ENCODE measurements at regions not wholly inside any gene's neighbourhood (a gene's known extent, or its start where the extent isn't known, plus 50 kb on each side); places are given as distances from the start of the nearest gene placed in this dataset.
"Not testable (repeated sequence)": the region's sequence is repeated elsewhere in the genome, so short reads cannot be mapped to it uniquely, and the experiment has no call there.

- H3K9me3 ChIP-seq: no peaks in the 10 kb centered on the region
Observed at GRCh38 chr3:78317774-78318173, 1277.9 kb downstream of the ROBO2 start.

GRCh38 chr3:78322780-78323179 is 1282.9 kb downstream of the ROBO2 start:
- Histone ChIP-seq H3K27ac (no peak overlapping the region), H3K36me3 (no peaks in the 10 kb centered on the region), H3K9me3 (no peaks in the 10 kb centered on the region), H3K27me3 (no peaks in the 10 kb centered on the region), H3K4me3 (no peak overlapping the region), H3K4me1 (no peaks in the 10 kb centered on the region)
- ATAC-seq: no peak
- no peak for TF ChIP-seq CTCF (IDR thresholded peaks at IDR 0.05)
- DNase-seq: no peak
- intact Hi-C loops (cut with DNase I): no loop called here

More at GRCh38 chr3:78317774-78318173, 1277.9 kb downstream of the ROBO2 start:
- no peak for TF ChIP-seq CTCF (IDR thresholded peaks at IDR 0.05)
- no peak overlapping the region for H3K4me3 ChIP-seq
- no peaks in the 10 kb centered on the region for H3K4me1 ChIP-seq
- ATAC-seq (no peak), DNase-seq (no peak)
- H3K36me3 ChIP-seq: no peaks in the 10 kb centered on the region
- intact Hi-C loops (cut with DNase I): no loop called here
- no peaks in the 10 kb centered on the region for H3K27me3 ChIP-seq
- no peak overlapping the region for H3K27ac ChIP-seq

- Histone ChIP-seq H3K9me3 (no peaks in the 10 kb centered on the region), H3K27me3 (no peaks in the 10 kb centered on the region), H3K4me3 (no peak overlapping the region), H3K36me3 (no peaks in the 10 kb centered on the region), H3K27ac (no peak overlapping the region), H3K4me1 (no peaks in the 10 kb centered on the region)
- no peak for TF ChIP-seq CTCF (IDR thresholded peaks at IDR 0.05)
- intact Hi-C loops (cut with DNase I): no loop called here
- DNase-seq (no peak), ATAC-seq (no peak)
Observed at GRCh38 chr3:78337801-78338211, 1297.9 kb downstream of the ROBO2 start.

GRCh38 chr3:78338405-78338804 is 1298.5 kb downstream of the ROBO2 start:
- H3K4me1 ChIP-seq: no peaks in the 10 kb centered on the region
- no peak for TF ChIP-seq CTCF (IDR thresholded peaks at IDR 0.05)

GRCh38 chr3:78343221-78343620 is 1303.3 kb downstream of the ROBO2 start:
- no peak overlapping the region for H3K27ac ChIP-seq
- H3K27me3 ChIP-seq: no peaks in the 10 kb centered on the region
- no peak for ATAC-seq
- H3K4me1 ChIP-seq: no peaks in the 10 kb centered on the region
- TF ChIP-seq CTCF (IDR thresholded peaks at IDR 0.05): no peak
- H3K36me3 ChIP-seq: no peaks in the 10 kb centered on the region
- H3K4me3 ChIP-seq: no peak overlapping the region
- H3K9me3 ChIP-seq: no peaks in the 10 kb centered on the region
- intact Hi-C loops (cut with DNase I): no loop called here
- no peak for DNase-seq

More at GRCh38 chr3:78338405-78338804, 1298.5 kb downstream of the ROBO2 start:
- H3K36me3 ChIP-seq: no peaks in the 10 kb centered on the region
- DNase-seq (no peak), ATAC-seq (no peak)
- no peak overlapping the region for H3K27ac ChIP-seq
- no peaks in the 10 kb centered on the region for H3K27me3 ChIP-seq
- no peaks in the 10 kb centered on the region for H3K9me3 ChIP-seq
- no peak overlapping the region for H3K4me3 ChIP-seq
- intact Hi-C loops (cut with DNase I): no loop called here

GRCh38 chr3:78344267-78344666 is 1304.4 kb downstream of the ROBO2 start:
- H3K4me1 ChIP-seq; H3K27ac ChIP-seq; H3K27me3 ChIP-seq; ATAC-seq; H3K9me3 ChIP-seq; H3K4me3 ChIP-seq; intact Hi-C loops (cut with DNase I); DNase-seq; H3K36me3 ChIP-seq: not testable (repeated sequence)

Measured in upper lobe of right lung (tissue), 1 donor.